ENCODE measurements at regions not wholly inside any gene's neighbourhood (a gene's known extent, or its start where the extent isn't known, plus 50 kb on each side); places are given as distances from the start of the nearest gene placed in this dataset.

GRCh38 chr4:178881937-178882336 is 1439.7 kb upstream of the AGA start:
- Histone ChIP-seq H3K27me3 (ENCODE audit: insufficient read depth, low read length) (no peaks in the 10 kb centered on the region), H3K9ac (ENCODE audit: low read length) (no peak overlapping the region), H3K9me3 (ENCODE audit: control insufficient read depth in 1 of 2, insufficient read depth in 1 of 2, low read depth in 1 of 2, low read length in 2 of 2) (no peaks in the 10 kb centered on the region), H3K9me2 (ENCODE audit: insufficient read depth) (no peaks in the 10 kb centered on the region), H3K4me2 (ENCODE audit: low read length) (no peak overlapping the region), H3K36me3 (ENCODE audit: control insufficient read depth in 1 of 2, insufficient read depth in 2 of 2, low read length in 2 of 2) (no peaks in the 10 kb centered on the region), H3K27ac (ENCODE audit: low read depth, low read length) (no peak overlapping the region), H3K4me3 (replicated peaks in 1 of 2; ENCODE audit: low read depth in 1 of 2, low read length in 2 of 2) (no peak overlapping the region), H4K20me1 (ENCODE audit: insufficient read depth) (no peaks in the 10 kb centered on the region), H3K79me2 (ENCODE audit: insufficient read depth, low read length) (no peaks in the 10 kb centered on the region), H2AFZ (ENCODE audit: low read depth, low read length, poor library complexity, severe bottlenecking) (no peak overlapping the region), H3K4me1 (ENCODE audit: control insufficient read depth in 1 of 2, insufficient read depth in 2 of 2, low read length in 2 of 2) (no peaks in the 10 kb centered on the region)
- intact Hi-C loops (cut with micrococcal nuclease), result no loop called here
- TF ChIP-seq POLR2A (IDR thresholded peaks at IDR 0.05; ENCODE audit: borderline replicate concordance, extremely low read depth, insufficient read depth, insufficient read length), result no peak
- no peak for TF ChIP-seq EGR1 (IDR thresholded peaks at IDR 0.05; ENCODE audit: low read depth)
- TF ChIP-seq CTCF (IDR thresholded peaks at IDR 0.05 in 2 of 3, conservative IDR thresholded peaks at IDR 0.05 in 1 of 3; ENCODE audit: borderline replicate concordance in 1 of 3, insufficient read depth in 1 of 3, low read depth in 2 of 3, low read length in 2 of 3), result no peak
- TF ChIP-seq EZH2phosphoT487 (IDR thresholded peaks at IDR 0.05; ENCODE audit: borderline replicate concordance), result no peak
- TF ChIP-seq ZBTB33 (IDR thresholded peaks at IDR 0.05; ENCODE audit: extremely low read depth, insufficient replicate concordance, low read length), result no peak
- no peak for TF ChIP-seq RAD21 (IDR thresholded peaks at IDR 0.05; ENCODE audit: low read depth)
- TF ChIP-seq ELF1 (IDR thresholded peaks at IDR 0.05; ENCODE audit: borderline replicate concordance, low read depth), result no peak
- TF ChIP-seq POLR2AphosphoS5 (IDR thresholded peaks at IDR 0.05; ENCODE audit: low read depth, low read length), result no peak
- TF ChIP-seq JUND (IDR thresholded peaks at IDR 0.05), result no peak
- TF ChIP-seq SP1 (IDR thresholded peaks at IDR 0.05; ENCODE audit: low read depth), result no peak
- no peak for TF ChIP-seq FOSL1 (IDR thresholded peaks at IDR 0.05; ENCODE audit: low read depth)
- no peak for TF ChIP-seq SRF (IDR thresholded peaks at IDR 0.05; ENCODE audit: low read depth)
- no peak for TF ChIP-seq SIN3A (IDR thresholded peaks at IDR 0.05; ENCODE audit: low read depth)
- no peak for TF ChIP-seq CEBPB (IDR thresholded peaks at IDR 0.05; ENCODE audit: low read depth)
- no peak for TF ChIP-seq YY1 (IDR thresholded peaks at IDR 0.05; ENCODE audit: extremely low read depth, insufficient replicate concordance, low read depth, low read length)
- no peak for TF ChIP-seq ZNF274 (IDR thresholded peaks at IDR 0.05; ENCODE audit: low read depth, low read length)
- no peak for TF ChIP-seq MAX (IDR thresholded peaks at IDR 0.05)
- TF ChIP-seq ATF3 (IDR thresholded peaks at IDR 0.05), result no peak
- TF ChIP-seq TCF7L2 (IDR thresholded peaks at IDR 0.05; ENCODE audit: borderline replicate concordance, extremely low read depth, insufficient read depth, insufficient read length), result no peak
- BruUV-seq (replicated peaks), result no TSS peak
- ATAC-seq (no peak), DNase-seq (ENCODE audit: low read depth, low spot score) (no peak)
- ChIA-PET POLR2A (no interaction called here), CTCF (no interaction called here), RAD21 (ENCODE audit: low non-redundant PET in 1 of 2, low total read pairs in 2 of 2, uncharacterized antibody in 2 of 2, unreplicated experiment in 2 of 2) (no interaction called here)

All from HCT116 (cell line).